H1 (cell line): ENCODE measurements at regions not wholly inside any gene's neighbourhood (a gene's known extent, or its start where the extent isn't known, plus 50 kb on each side); places are given as distances from the start of the nearest gene placed in this dataset.

Source experiments
- CTCF ChIA-PET: fragments of 300-600 bp; sonication (Branson Sonifier 250); formaldehyde crosslinking; loops from one replicate; lab custom pipeline; 2021; ENCODE audit not compliant: partially characterized antibody; lab: Charles Lee
- POLR2A ChIA-PET: fragments of 300-600 bp; sonication (Branson Sonifier 250); formaldehyde crosslinking; loops from one replicate; lab custom pipeline; 2021; ENCODE audit warnings: inconsistent platforms; ENCODE audit not compliant: partially characterized antibody; lab: Charles Lee
- DNase-seq, 2 experiments: peaks; one replicate each; pipeline versions ENCODE4 v3.0.0 to v3.0.0-alpha.2; 2010 to 2022; ENCODE audit warnings: low spot score in 2 of 2, low read depth in 1 of 2, mixed read lengths in 1 of 2
- FAIRE-seq: peaks from 2 replicates; lab custom pipeline; 2011; peaks lifted over from hg19 to GRCh38; lab: Jason Lieb, UNC
- H2AFZ ChIP-seq: 2 replicates; pipeline ENCODE4 v1.8.1; 2012; ENCODE audit warnings: low read length, inconsistent platforms
- H2AK5ac ChIP-seq: 2 replicates; pipeline ENCODE4 v1.6.1; 2013; ENCODE audit warnings: low read depth, low read length
- H2BK120ac ChIP-seq: replicated peaks from 2 replicates; pipeline ENCODE3; 2013; ENCODE audit warnings: low read depth, low read length, inconsistent platforms
- H2BK12ac ChIP-seq: 2 replicates; pipeline ENCODE4 v1.6.1; 2013; ENCODE audit warnings: low read depth, low read length
- H2BK15ac ChIP-seq: 2 replicates; pipeline ENCODE4 v1.6.1; 2013; ENCODE audit warnings: low read length
- H2BK20ac ChIP-seq: 2 replicates; pipeline ENCODE4 v1.6.1; 2013; ENCODE audit warnings: low read length
- H2BK5ac ChIP-seq: 2 replicates; pipeline ENCODE4 v1.6.1; 2013; ENCODE audit warnings: low read depth, low read length
- H3K14ac ChIP-seq: 2 replicates; pipeline ENCODE4 v1.6.1; 2013; ENCODE audit warnings: inconsistent platforms; ENCODE audit not compliant: insufficient read length
- H3K18ac ChIP-seq: 2 replicates; pipeline ENCODE4 v1.6.1; 2013; ENCODE audit warnings: low read length; ENCODE audit errors: extremely low read depth
- H3K23ac ChIP-seq: 2 replicates; pipeline ENCODE4 v1.6.1; 2013; ENCODE audit warnings: inconsistent platforms; ENCODE audit not compliant: insufficient read length
- H3K23me2 ChIP-seq: 2 replicates; pipeline ENCODE4 v1.6.1; 2013; ENCODE audit warnings: low read depth, low read length
- H3K27ac ChIP-seq: 2 replicates; pipeline ENCODE4 v1.6.1; 2011; ENCODE audit warnings: low read depth, low read length, inconsistent platforms
- H3K27me3 ChIP-seq, 4 experiments: replicated peaks in 1 of 4; 1 replicate in 1 of 4; 2 replicates in 3 of 4; pipeline versions ENCODE4 v1.6.1 to v1.8.1; 2011 to 2013; ENCODE audit warnings: low read length in 3 of 4, mild to moderate bottlenecking in 3 of 4, inconsistent platforms in 2 of 4, mixed read lengths in 2 of 4, moderate library complexity in 1 of 4; ENCODE audit not compliant: control insufficient read depth in 3 of 4, insufficient read depth in 3 of 4; ENCODE audit errors: extremely low read depth in 1 of 4
- H3K36me3 ChIP-seq, 4 experiments: 2 replicates each; pipeline versions ENCODE4 v1.6.1 to v1.8.1; 2011 to 2013; ENCODE audit warnings: mild to moderate bottlenecking in 4 of 4, low read length in 3 of 4, moderate library complexity in 2 of 4, control low read depth in 1 of 4, inconsistent platforms in 1 of 4; ENCODE audit not compliant: insufficient read depth in 4 of 4, control insufficient read depth in 2 of 4
- H3K4ac ChIP-seq: replicated peaks from 2 replicates; pipeline ENCODE3; 2013; ENCODE audit warnings: low read length, low read depth, mixed read lengths, inconsistent platforms; ENCODE audit not compliant: insufficient read length
- H3K4me1 ChIP-seq, 4 experiments: replicated peaks in 1 of 4; 1 replicate in 1 of 4; 2 replicates in 3 of 4; pipeline versions ENCODE4 v1.6.1 to v1.8.1; 2011 to 2013; ENCODE audit warnings: low read length in 3 of 4, inconsistent platforms in 2 of 4, mixed read lengths in 1 of 4; ENCODE audit not compliant: insufficient read depth in 4 of 4, control insufficient read depth in 3 of 4
- H3K4me2 ChIP-seq, 2 experiments: 2 replicates each; pipeline versions ENCODE4 v1.6.1 to v1.8.1; 2011 to 2013; ENCODE audit warnings: low read depth in 2 of 2, low read length in 2 of 2, control low read depth in 1 of 2, inconsistent platforms in 1 of 2, mild to moderate bottlenecking in 1 of 2; ENCODE audit not compliant: insufficient read depth in 1 of 2
- H3K4me3 ChIP-seq, 4 experiments: fragments of 200-600, 300-600 bp in 1 of 4; sonication (generic), shearing (Covaris generic), sonication (Bioruptor Twin) in 1 of 4; 2 replicates each; pipeline versions ENCODE4 v1.5.1 to v1.8.1; 2011 to 2016; ENCODE audit warnings: low read length in 4 of 4, low read depth in 3 of 4, control low read depth in 2 of 4, inconsistent platforms in 2 of 4, mild to moderate bottlenecking in 2 of 4, mixed read lengths in 1 of 4, moderate library complexity in 1 of 4; ENCODE audit not compliant: insufficient read depth in 2 of 4; ENCODE audit errors: extremely low read depth in 1 of 4
- H3K56ac ChIP-seq: replicated peaks from 2 replicates; pipeline ENCODE3; 2013; ENCODE audit warnings: low read depth, mild to moderate bottlenecking, mixed read lengths, low read length, inconsistent platforms; ENCODE audit not compliant: insufficient read length
- H3K79me1 ChIP-seq: 2 replicates; pipeline ENCODE4 v1.6.1; 2013; ENCODE audit warnings: low read depth, low read length, control low read depth
- H3K79me2 ChIP-seq, 2 experiments: 2 replicates each; pipeline versions ENCODE4 v1.6.1 to v1.8.1; 2012 to 2013; ENCODE audit warnings: low read length in 2 of 2, mild to moderate bottlenecking in 2 of 2, inconsistent platforms in 1 of 2; ENCODE audit not compliant: insufficient read depth in 2 of 2, control insufficient read depth in 1 of 2
- H3K9ac ChIP-seq, 4 experiments: replicated peaks in 1 of 4; 1 replicate in 1 of 4; 2 replicates in 3 of 4; pipeline versions ENCODE4 v1.6.1 to v1.8.1; 2011 to 2013; ENCODE audit warnings: low read depth in 3 of 4, low read length in 3 of 4, control low read depth in 2 of 4, mild to moderate bottlenecking in 2 of 4, moderate library complexity in 2 of 4, inconsistent platforms in 1 of 4; ENCODE audit errors: extremely low read depth in 1 of 4
- H3K9me3 ChIP-seq, 2 experiments: 2 replicates each; pipeline versions ENCODE4 v1.6.1 to v1.8.1; 2012 to 2013; ENCODE audit warnings: mild to moderate bottlenecking in 2 of 2, moderate library complexity in 2 of 2, control low read depth in 1 of 2, inconsistent platforms in 1 of 2, low read depth in 1 of 2, low read length in 1 of 2, mixed read lengths in 1 of 2; ENCODE audit not compliant: insufficient read depth in 2 of 2
- H4K20me1 ChIP-seq, 2 experiments: replicated peaks in 1 of 2; 2 replicates each; pipeline versions ENCODE3 to v1.8.1; 2011 to 2013; ENCODE audit warnings: inconsistent platforms in 2 of 2, low read length in 2 of 2, mild to moderate bottlenecking in 1 of 2; ENCODE audit not compliant: insufficient read depth in 2 of 2, control insufficient read depth in 1 of 2
- H4K5ac ChIP-seq: 2 replicates; pipeline ENCODE4 v1.6.1; 2013; ENCODE audit warnings: low read length, low read depth, mixed read lengths, inconsistent platforms; ENCODE audit not compliant: insufficient read length
- H4K8ac ChIP-seq: 2 replicates; pipeline ENCODE4 v1.8.0; 2013; ENCODE audit warnings: mild to moderate bottlenecking, moderate library complexity, low read length, inconsistent platforms; ENCODE audit not compliant: insufficient read depth; ENCODE audit errors: extremely low read depth
- H4K91ac ChIP-seq: replicated peaks from 2 replicates; pipeline ENCODE3; 2013; ENCODE audit warnings: low read length, mixed read lengths, inconsistent platforms; ENCODE audit not compliant: insufficient read length
- HDAC2 ChIP-seq, 2 experiments: fragments of 300-600 bp in 1 of 2; sonication (generic) in 1 of 2; IDR thresholded peaks; 2 replicates each; pipeline ENCODE4 v1.6.1; 2011 to 2012; ENCODE audit warnings: low read depth in 2 of 2, low read length in 2 of 2, mild to moderate bottlenecking in 2 of 2, moderate library complexity in 2 of 2, borderline replicate concordance in 1 of 2, inconsistent platforms in 1 of 2
- KDM5A ChIP-seq: fragments of 200-600 bp; IDR thresholded peaks from 2 replicates; pipeline ENCODE4 v1.7.1; 2012; ENCODE audit warnings: mild to moderate bottlenecking, low read length, inconsistent platforms, mixed read lengths
- PHF8 ChIP-seq: fragments of 200-600 bp; sonication (generic); conservative IDR thresholded peaks from 2 replicates; pipeline ENCODE4 v1.7.1; 2012; ENCODE audit warnings: low read depth, mild to moderate bottlenecking, inconsistent platforms, low read length, moderate library complexity

GRCh38 chr4:100083289-100083688 is 107.0 kb downstream of the DDIT4L start:
- no peak overlapping the region for H2BK12ac ChIP-seq
- H4K5ac ChIP-seq = no peak overlapping the region
- no peak overlapping the region for H2AK5ac ChIP-seq
- no peaks in the 10 kb centered on the region for H3K27me3 ChIP-seq
- H2AFZ ChIP-seq = no peak overlapping the region
- no peaks in the 10 kb centered on the region for H4K20me1 ChIP-seq
- no peaks in the 10 kb centered on the region for H3K79me1 ChIP-seq
- no peak overlapping the region for H3K9ac ChIP-seq
- TF ChIP-seq PHF8 (no peak), KDM5A (no peak), HDAC2 (IDR thresholded peaks at IDR 0.05; ENCODE audit: borderline replicate concordance in 1 of 2, low read depth in 2 of 2, low read length in 2 of 2) (no peak)
- peaks cover 0 to 4% (median 2%) of the 10 kb centered on the region in 4 experiments; a peak in 4 of 7 replicates for H3K4me1 ChIP-seq
- H3K4me2 ChIP-seq = no peak overlapping the region
- H2BK120ac ChIP-seq = no peak overlapping the region
- H3K23me2 ChIP-seq = no peaks in the 10 kb centered on the region
- FAIRE-seq (no peak), DNase-seq (no peak)
- no peak overlapping the region for H4K91ac ChIP-seq
- no peak overlapping the region for H3K27ac ChIP-seq
- ChIA-PET POLR2A (no interaction called here), CTCF (interaction anchor here (1.2 to 1.4 kb wide), 2 partner anchors 10 to 85 kb away, joined by 5 to 10 read pairs; no protein-coding TSS in a partner anchor)
- H3K23ac ChIP-seq = no peak overlapping the region
- H3K9me3 ChIP-seq = peaks cover 0 to 7% of the 10 kb centered on the region in 2 experiments; a peak in 1 of 4 replicates
- H3K14ac ChIP-seq = no peak overlapping the region
- no peak overlapping the region for H3K4ac ChIP-seq
- H2BK20ac ChIP-seq = no peak overlapping the region
- H3K4me3 ChIP-seq = no peak overlapping the region
- no peak overlapping the region for H4K8ac ChIP-seq
- no peak overlapping the region for H2BK5ac ChIP-seq
- no peaks in the 10 kb centered on the region for H3K36me3 ChIP-seq
- no peak overlapping the region for H3K56ac ChIP-seq
- no peak overlapping the region for H2BK15ac ChIP-seq
- H3K18ac ChIP-seq = no peak overlapping the region
- H3K79me2 ChIP-seq = no peaks in the 10 kb centered on the region
